GM23338 (cell line): ENCODE measurements at regions not wholly inside any gene's neighbourhood (a gene's known extent, or its start where the extent isn't known, plus 50 kb on each side); places are given as distances from the start of the nearest gene placed in this dataset.

Source experiments
- EZH2 ChIP-seq: fragments of 200-600 bp; sonication (generic); IDR thresholded peaks from one replicate; pipeline ENCODE4 v1.8.0; 2017; ENCODE audit warnings: antibody characterized with exemption, mild to moderate bottlenecking, low read depth; ENCODE audit not compliant: unreplicated experiment
- EZH2phosphoT487 ChIP-seq: fragments of 200-600 bp; sonication (generic); IDR thresholded peaks from one replicate; pipeline ENCODE4 v1.8.1; 2018; ENCODE audit warnings: antibody characterized with exemption; ENCODE audit not compliant: unreplicated experiment
- JUNB ChIP-seq: IDR thresholded peaks from one replicate; pipeline ENCODE4 v1.6.1; 2016; ENCODE audit warnings: antibody characterized with exemption; ENCODE audit not compliant: unreplicated experiment
- POLR2AphosphoS5 ChIP-seq: IDR thresholded peaks from 2 replicates; pipeline ENCODE4 v1.6.1; 2016; ENCODE audit warnings: antibody characterized with exemption, low read depth
- ZNF114 ChIP-seq: fragments of 250-450 bp; sonication (Bioruptor Pico); IDR thresholded peaks from 2 replicates; pipeline ENCODE4 v1.5.0; 2020; ENCODE audit warnings: mild to moderate bottlenecking, moderate library complexity
- TF ChIP-seq, protein P1 (sequence below): IDR thresholded peaks from one replicate; pipeline ENCODE4 v1.6.1; 2018; ENCODE audit warnings: antibody characterized with exemption; ENCODE audit not compliant: unreplicated experiment
- TF ChIP-seq, protein P2 (sequence below), 2 experiments: fragments of 200-600 bp in 1 of 2; sonication (generic) in 1 of 2; conservative IDR thresholded peaks; 2 replicates each; pipeline versions ENCODE4 v1.5.1 to v1.6.1; 2016 to 2017; ENCODE audit warnings: antibody characterized with exemption in 2 of 2, low read depth in 2 of 2, mild to moderate bottlenecking in 2 of 2, moderate library complexity in 1 of 2
- TF ChIP-seq, protein P3 (sequence below): IDR thresholded peaks from 2 replicates; pipeline ENCODE4 v1.6.1; 2016; ENCODE audit warnings: antibody characterized with exemption

DNA sequence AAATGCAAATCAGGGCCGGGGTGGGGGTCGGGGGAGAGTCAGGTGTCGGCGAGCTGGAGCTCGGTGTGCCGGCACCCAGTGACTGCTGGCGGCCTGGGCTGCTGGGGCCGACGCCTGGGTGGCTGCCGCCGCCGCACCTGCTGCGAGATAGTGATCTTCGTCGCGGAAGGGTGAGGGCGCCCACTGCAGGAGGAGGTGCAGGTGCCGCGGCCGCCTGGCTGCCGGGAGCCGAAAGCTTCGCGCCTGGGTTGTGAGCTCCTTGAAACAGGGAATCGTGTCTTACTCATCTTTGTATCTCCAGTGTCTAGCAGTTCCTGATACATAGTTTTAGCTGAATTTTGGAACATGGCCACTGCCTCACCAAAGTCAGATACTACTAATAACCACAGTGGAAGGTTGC, 64.0 kb upstream of the CPOX start:
- TF ChIP-seq, protein P1, sequence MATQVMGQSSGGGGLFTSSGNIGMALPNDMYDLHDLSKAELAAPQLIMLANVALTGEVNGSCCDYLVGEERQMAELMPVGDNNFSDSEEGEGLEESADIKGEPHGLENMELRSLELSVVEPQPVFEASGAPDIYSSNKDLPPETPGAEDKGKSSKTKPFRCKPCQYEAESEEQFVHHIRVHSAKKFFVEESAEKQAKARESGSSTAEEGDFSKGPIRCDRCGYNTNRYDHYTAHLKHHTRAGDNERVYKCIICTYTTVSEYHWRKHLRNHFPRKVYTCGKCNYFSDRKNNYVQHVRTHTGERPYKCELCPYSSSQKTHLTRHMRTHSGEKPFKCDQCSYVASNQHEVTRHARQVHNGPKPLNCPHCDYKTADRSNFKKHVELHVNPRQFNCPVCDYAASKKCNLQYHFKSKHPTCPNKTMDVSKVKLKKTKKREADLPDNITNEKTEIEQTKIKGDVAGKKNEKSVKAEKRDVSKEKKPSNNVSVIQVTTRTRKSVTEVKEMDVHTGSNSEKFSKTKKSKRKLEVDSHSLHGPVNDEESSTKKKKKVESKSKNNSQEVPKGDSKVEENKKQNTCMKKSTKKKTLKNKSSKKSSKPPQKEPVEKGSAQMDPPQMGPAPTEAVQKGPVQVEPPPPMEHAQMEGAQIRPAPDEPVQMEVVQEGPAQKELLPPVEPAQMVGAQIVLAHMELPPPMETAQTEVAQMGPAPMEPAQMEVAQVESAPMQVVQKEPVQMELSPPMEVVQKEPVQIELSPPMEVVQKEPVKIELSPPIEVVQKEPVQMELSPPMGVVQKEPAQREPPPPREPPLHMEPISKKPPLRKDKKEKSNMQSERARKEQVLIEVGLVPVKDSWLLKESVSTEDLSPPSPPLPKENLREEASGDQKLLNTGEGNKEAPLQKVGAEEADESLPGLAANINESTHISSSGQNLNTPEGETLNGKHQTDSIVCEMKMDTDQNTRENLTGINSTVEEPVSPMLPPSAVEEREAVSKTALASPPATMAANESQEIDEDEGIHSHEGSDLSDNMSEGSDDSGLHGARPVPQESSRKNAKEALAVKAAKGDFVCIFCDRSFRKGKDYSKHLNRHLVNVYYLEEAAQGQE: no peak
- TF ChIP-seq, protein P2, sequence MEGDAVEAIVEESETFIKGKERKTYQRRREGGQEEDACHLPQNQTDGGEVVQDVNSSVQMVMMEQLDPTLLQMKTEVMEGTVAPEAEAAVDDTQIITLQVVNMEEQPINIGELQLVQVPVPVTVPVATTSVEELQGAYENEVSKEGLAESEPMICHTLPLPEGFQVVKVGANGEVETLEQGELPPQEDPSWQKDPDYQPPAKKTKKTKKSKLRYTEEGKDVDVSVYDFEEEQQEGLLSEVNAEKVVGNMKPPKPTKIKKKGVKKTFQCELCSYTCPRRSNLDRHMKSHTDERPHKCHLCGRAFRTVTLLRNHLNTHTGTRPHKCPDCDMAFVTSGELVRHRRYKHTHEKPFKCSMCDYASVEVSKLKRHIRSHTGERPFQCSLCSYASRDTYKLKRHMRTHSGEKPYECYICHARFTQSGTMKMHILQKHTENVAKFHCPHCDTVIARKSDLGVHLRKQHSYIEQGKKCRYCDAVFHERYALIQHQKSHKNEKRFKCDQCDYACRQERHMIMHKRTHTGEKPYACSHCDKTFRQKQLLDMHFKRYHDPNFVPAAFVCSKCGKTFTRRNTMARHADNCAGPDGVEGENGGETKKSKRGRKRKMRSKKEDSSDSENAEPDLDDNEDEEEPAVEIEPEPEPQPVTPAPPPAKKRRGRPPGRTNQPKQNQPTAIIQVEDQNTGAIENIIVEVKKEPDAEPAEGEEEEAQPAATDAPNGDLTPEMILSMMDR (conservative IDR thresholded peaks at IDR 0.05; ENCODE audit: low read depth in 2 of 2): peak; percentile 56 to 89
- no peak for TF ChIP-seq ZNF114 (CRISPR knock-in tag)
- no peak for TF ChIP-seq JUNB
- TF ChIP-seq EZH2: no peak
- TF ChIP-seq POLR2AphosphoS5: no peak
- TF ChIP-seq, protein P3, sequence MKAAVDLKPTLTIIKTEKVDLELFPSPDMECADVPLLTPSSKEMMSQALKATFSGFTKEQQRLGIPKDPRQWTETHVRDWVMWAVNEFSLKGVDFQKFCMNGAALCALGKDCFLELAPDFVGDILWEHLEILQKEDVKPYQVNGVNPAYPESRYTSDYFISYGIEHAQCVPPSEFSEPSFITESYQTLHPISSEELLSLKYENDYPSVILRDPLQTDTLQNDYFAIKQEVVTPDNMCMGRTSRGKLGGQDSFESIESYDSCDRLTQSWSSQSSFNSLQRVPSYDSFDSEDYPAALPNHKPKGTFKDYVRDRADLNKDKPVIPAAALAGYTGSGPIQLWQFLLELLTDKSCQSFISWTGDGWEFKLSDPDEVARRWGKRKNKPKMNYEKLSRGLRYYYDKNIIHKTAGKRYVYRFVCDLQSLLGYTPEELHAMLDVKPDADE: no peak
- no peak for TF ChIP-seq EZH2phosphoT487
